GM12878 (cell line): ENCODE measurements at regions not wholly inside any gene's neighbourhood (a gene's known extent, or its start where the extent isn't known, plus 50 kb on each side); places are given as distances from the start of the nearest gene placed in this dataset.

Experiments used
- ATAC-seq: fragments of 200-7000 bp; cut with Tn5 transposase; 3 replicates; pipeline ENCODE4 v1.9.1; 2020; ENCODE audit warnings: mild to moderate bottlenecking, moderate library complexity
- BruUV-seq: library from RNA; stranded (reverse); fragments of 400-500 nt; replicated peaks from 2 replicates; lab custom pipeline; 2021; lab: Mats Ljungman, UMichigan
- CTCF ChIA-PET: fragments of 300-600 bp; sonication (Branson Sonifier 250); formaldehyde crosslinking; extraction: SDS; loops from one replicate; lab custom pipeline; 2021; ENCODE audit warnings: inconsistent platforms; lab: Yijun Ruan, JAX
- POLR2A ChIA-PET: fragments of 350-600 bp; formaldehyde crosslinking; extraction: SDS; loops from one replicate; lab custom pipeline; 2021; ENCODE audit warnings: inconsistent platforms; lab: Charles Lee
- RAD21 ChIA-PET: fragments of 300-600 bp; sonication (Branson Sonifier 250); formaldehyde crosslinking; loops from one replicate; lab custom pipeline; 2023; ENCODE audit warnings: antibody characterized with exemption; ENCODE audit not compliant: unreplicated experiment; lab: Charles Lee
- SMC1A ChIA-PET: fragments of 300-600 bp; sonication (Branson Sonifier 250); formaldehyde crosslinking; loops from one replicate; lab custom pipeline; 2023; ENCODE audit not compliant: unreplicated experiment, uncharacterized antibody; lab: Charles Lee
- DNase-seq: peaks from one replicate; pipeline ENCODE4 v3.0.0-alpha.2; 2011; ENCODE audit warnings: low read depth, low spot score
- FAIRE-seq: peaks from 3 replicates; lab custom pipeline; 2011; peaks lifted over from hg19 to GRCh38; lab: Jason Lieb, UNC
- H2AFZ ChIP-seq: 2 replicates; pipeline ENCODE4 v1.6.0; 2011; ENCODE audit warnings: low read depth, low read length, control low read depth; ENCODE audit not compliant: control insufficient read depth
- H3K27ac ChIP-seq: 2 replicates; pipeline ENCODE4 v1.5.1; 2011; ENCODE audit warnings: control low read depth; ENCODE audit not compliant: control insufficient read depth, insufficient read depth
- H3K27me3 ChIP-seq, 2 experiments: replicated peaks in 1 of 2; 2 replicates each; pipeline versions ENCODE4 v1.6.0 to v1.6.1; 2011; ENCODE audit warnings: low read length in 1 of 2; ENCODE audit not compliant: control insufficient read depth in 2 of 2, insufficient read depth in 2 of 2
- H3K36me3 ChIP-seq, 2 experiments: 2 replicates each; pipeline ENCODE4 v1.5.1; 2011; ENCODE audit warnings: low read length in 1 of 2; ENCODE audit not compliant: control insufficient read depth in 2 of 2, insufficient read depth in 2 of 2
- H3K4me1 ChIP-seq: 2 replicates; pipeline ENCODE4 v1.6.1; 2011; ENCODE audit warnings: mild to moderate bottlenecking, low read length, moderate library complexity, mixed read lengths; ENCODE audit not compliant: control insufficient read depth, insufficient read depth
- H3K4me2 ChIP-seq: 2 replicates; pipeline ENCODE4 v1.6.0; 2011; ENCODE audit warnings: control low read depth; ENCODE audit not compliant: control insufficient read depth, insufficient read depth
- H3K4me3 ChIP-seq: fragments of 200-600 bp; sonication (generic); 2 replicates; pipeline ENCODE4 v1.5.1; 2016
- H3K79me2 ChIP-seq: 2 replicates; pipeline ENCODE4 v1.6.0; 2011; ENCODE audit warnings: low read length; ENCODE audit not compliant: control insufficient read depth, insufficient read depth
- H3K9ac ChIP-seq: 2 replicates; pipeline ENCODE4 v1.8.0; 2011; ENCODE audit warnings: low read length, control low read depth, mixed read lengths; ENCODE audit not compliant: control insufficient read depth, insufficient read depth
- H3K9me3 ChIP-seq: replicated peaks from 3 replicates; pipeline ENCODE4 v1.5.1; 2011; ENCODE audit warnings: mild to moderate bottlenecking, low read length; ENCODE audit not compliant: control insufficient read depth, insufficient read depth
- H4K20me1 ChIP-seq: 2 replicates; pipeline ENCODE4 v1.6.0; 2011; ENCODE audit not compliant: control insufficient read depth, insufficient read depth
- ATF7 ChIP-seq: fragments of 450-650 bp; IDR thresholded peaks from 2 replicates; pipeline ENCODE4 v1.6.1; 2016; ENCODE audit warnings: low read depth, mild to moderate bottlenecking
- BCLAF1 ChIP-seq: fragments of 450-650 bp; IDR thresholded peaks from 2 replicates; pipeline ENCODE4 v1.6.1; 2017; ENCODE audit warnings: antibody characterized with exemption, mild to moderate bottlenecking, moderate library complexity
- CEBPZ ChIP-seq: fragments of 150-350 bp; IDR thresholded peaks from 2 replicates; pipeline ENCODE4 v1.6.1; 2016; ENCODE audit warnings: low read depth, low read length
- EP300 ChIP-seq, 2 experiments: fragments of 150-350 bp in 1 of 2; IDR thresholded peaks; 2 replicates each; pipeline ENCODE4 v1.6.1; 2011 to 2012; ENCODE audit warnings: low read depth in 2 of 2, low read length in 2 of 2, borderline replicate concordance in 1 of 2, improper control_type of control experiment in 1 of 2, inconsistent platforms in 1 of 2; ENCODE audit not compliant: control insufficient read depth in 1 of 2
- HSF1 ChIP-seq: fragments of 150-350 bp; IDR thresholded peaks from 2 replicates; pipeline ENCODE4 v1.6.1; 2014; ENCODE audit warnings: mild to moderate bottlenecking, low read depth, low read length
- IKZF2 ChIP-seq, 2 experiments: fragments of 450-650 bp; IDR thresholded peaks; 2 replicates each; pipeline ENCODE4 v1.6.1; 2017; ENCODE audit warnings: mild to moderate bottlenecking in 2 of 2, moderate library complexity in 2 of 2
- IRF4 ChIP-seq: IDR thresholded peaks from 2 replicates; pipeline ENCODE4 v1.6.1; 2011; ENCODE audit warnings: low read depth, low read length
- MEF2A ChIP-seq: IDR thresholded peaks from 2 replicates; pipeline ENCODE4 v1.6.1; 2011; ENCODE audit warnings: low read depth, mild to moderate bottlenecking, low read length, moderate library complexity; ENCODE audit not compliant: insufficient read depth
- MTA2 ChIP-seq: fragments of 450-650 bp; IDR thresholded peaks from 2 replicates; pipeline ENCODE4 v1.6.1; 2016; ENCODE audit warnings: low read depth, mild to moderate bottlenecking, moderate library complexity
- MXI1 ChIP-seq: fragments of 150-350 bp; IDR thresholded peaks from 2 replicates; pipeline ENCODE4 v1.6.1; 2011; ENCODE audit warnings: low read depth, mild to moderate bottlenecking, inconsistent platforms, low read length, improper control_type of control experiment
- NFYA ChIP-seq: IDR thresholded peaks from 2 replicates; pipeline ENCODE4 v1.6.1; 2011; ENCODE audit warnings: low read depth, mild to moderate bottlenecking, low read length, improper control_type of control experiment, borderline replicate concordance
- NFYB ChIP-seq: IDR thresholded peaks from 2 replicates; pipeline ENCODE4 v1.6.1; 2011; ENCODE audit warnings: low read depth, mild to moderate bottlenecking, low read length, improper control_type of control experiment, moderate library complexity; ENCODE audit not compliant: insufficient read depth
- PAX8 ChIP-seq: fragments of 450-650 bp; IDR thresholded peaks from 2 replicates; pipeline ENCODE4 v1.6.1; 2017; ENCODE audit warnings: mild to moderate bottlenecking, moderate library complexity
- RCOR1 ChIP-seq: conservative IDR thresholded peaks from 2 replicates; pipeline ENCODE4 v1.6.1; 2012; ENCODE audit warnings: low read depth, low read length, improper control_type of control experiment
- RFX5 ChIP-seq: IDR thresholded peaks from 2 replicates; pipeline ENCODE4 v1.6.1; 2011; ENCODE audit warnings: low read depth, low read length, improper control_type of control experiment
- SP1 ChIP-seq: IDR thresholded peaks from one replicate; pipeline ENCODE4 v1.6.1; 2011; ENCODE audit warnings: low read depth, low read length
- ZNF622 ChIP-seq: fragments of 450-650 bp; IDR thresholded peaks from 2 replicates; pipeline ENCODE4 v1.6.1; 2017; ENCODE audit warnings: mild to moderate bottlenecking, inconsistent platforms
- ZSCAN29 ChIP-seq: fragments of 450-650 bp; IDR thresholded peaks from 2 replicates; pipeline ENCODE4 v1.6.1; 2017; ENCODE audit warnings: mild to moderate bottlenecking, moderate library complexity
- WGBS: methylation state at CpG from one replicate; pipeline ENCODE4 v1.1.6; 2016; ENCODE audit warnings: low lambda C conversion rate; ENCODE audit not compliant: insufficient replicate concordance, insufficient coverage; ENCODE audit errors: missing lambda C conversion rate; 5-methylcytosine and 5-hydroxymethylcytosine counted together
- in situ Hi-C: fragments of 300-500 bp; cut with MboI; formaldehyde crosslinking; loops from 9 replicates; pipeline ENCODE4 v1.14.3; 2018; ENCODE audit warnings: mixed read lengths
- intact Hi-C: fragments of 100-400 bp; cut with micrococcal nuclease; formaldehyde crosslinking; loops from one replicate; pipeline ENCODE4 v1.14.2; 2022; ENCODE audit not compliant: unreplicated experiment

GRCh38 chr17:13338421-13338820 is 263.3 kb downstream of the HS3ST3A1 start:
- Histone ChIP-seq H2AFZ (no peak overlapping the region), H3K27me3 (no peaks in the 10 kb centered on the region), H3K27ac (no peak overlapping the region), H3K4me2 (no peak overlapping the region), H3K4me1 (no peaks in the 10 kb centered on the region), H3K79me2 (no peaks in the 10 kb centered on the region), H3K9me3 (no peaks in the 10 kb centered on the region; the same call in 2 of the 3 replicates), H4K20me1 (no peaks in the 10 kb centered on the region), H3K4me3 (no peak overlapping the region), H3K36me3 (no peaks in the 10 kb centered on the region), H3K9ac (no peak overlapping the region)
- ChIA-PET CTCF (interaction anchor here (0.5 to 2.3 kb wide), 17 partner anchors 8 to 721 kb away, joined by 3 to 17 read pairs (median 3); no protein-coding TSS in a partner anchor), POLR2A (no interaction called here), RAD21 (interaction anchor here (0.6 to 0.9 kb wide), 4 partner anchors 186 to 1966 kb away, joined by 3 read pairs; no protein-coding TSS in a partner anchor), SMC1A (interaction anchor here (0.7 to 3.2 kb wide), 8 partner anchors 186 to 1588 kb away, joined by 3 to 11 read pairs (median 4); no protein-coding TSS in a partner anchor)
- BruUV-seq, result no TSS peak
- TF ChIP-seq MEF2A (no peak), BCLAF1 (no peak), MTA2 (no peak), EP300 (IDR thresholded peaks at IDR 0.05; ENCODE audit: borderline replicate concordance in 1 of 2, control insufficient read depth in 1 of 2, low read depth in 2 of 2, low read length in 2 of 2) (no peak), ZSCAN29 (no peak), ATF7 (no peak), CEBPZ (no peak), MXI1 (no peak), NFYB (no peak), PAX8 (no peak), ZNF622 (no peak), IKZF2 (IDR thresholded peaks at IDR 0.05) (no peak), NFYA (no peak), RFX5 (no peak), IRF4 (no peak), SP1 (no peak), HSF1 (no peak), RCOR1 (no peak)
- in situ Hi-C loops (loop anchor here (10.0 to 25.0 kb wide), 2 partner anchors 949 to 1586 kb away; no protein-coding TSS in a partner anchor), intact Hi-C loops (loop anchor here (5.0 kb wide), 1 partner anchor 259 kb away; no protein-coding TSS in a partner anchor)
- WGBS, result 0% methylated on average over 1 of the region's 1 CpG
- FAIRE-seq (no peak), ATAC-seq (no peak), DNase-seq (no peak)
